Glutamatergic neuron (in vitro differentiated cells): ENCODE measurements at regions not wholly inside any gene's neighbourhood (a gene's known extent, or its start where the extent isn't known, plus 50 kb on each side); places are given as distances from the start of the nearest gene placed in this dataset.

Source experiments
- DNase-seq: peaks from one replicate; pipeline ENCODE4 v3.0.0; 2022
- H3K27ac Mint-ChIP-seq: one replicate; pipeline ENCODE4 v1.8.0; 2020; ENCODE audit warnings: mild to moderate bottlenecking, mixed read lengths, inconsistent platforms; ENCODE audit not compliant: unreplicated experiment
- H3K27me3 Mint-ChIP-seq: one replicate; pipeline ENCODE4 v1.8.0; 2020; ENCODE audit warnings: mild to moderate bottlenecking, moderate library complexity, mixed read lengths, inconsistent platforms; ENCODE audit not compliant: unreplicated experiment
- H3K36me3 Mint-ChIP-seq: one replicate; pipeline ENCODE4 v1.8.0; 2020; ENCODE audit warnings: mild to moderate bottlenecking, mixed read lengths, inconsistent platforms; ENCODE audit not compliant: unreplicated experiment
- H3K4me1 Mint-ChIP-seq: one replicate; pipeline ENCODE4 v1.8.0; 2020; ENCODE audit warnings: mild to moderate bottlenecking, low read depth, mixed read lengths, inconsistent platforms; ENCODE audit not compliant: unreplicated experiment
- H3K4me3 Mint-ChIP-seq: one replicate; pipeline ENCODE4 v1.8.0; 2020; ENCODE audit warnings: mild to moderate bottlenecking, mixed read lengths, inconsistent platforms; ENCODE audit not compliant: unreplicated experiment
- H3K9me3 Mint-ChIP-seq: one replicate; pipeline ENCODE4 v1.8.0; 2020; ENCODE audit warnings: mild to moderate bottlenecking, moderate library complexity, mixed read lengths, inconsistent platforms; ENCODE audit not compliant: unreplicated experiment
- TF ChIP-seq, protein P1 (sequence below): fragments of 200-600 bp; sonication (generic); IDR thresholded peaks from one replicate; pipeline ENCODE4 v1.5.0; 2021; ENCODE audit not compliant: partially characterized antibody, unreplicated experiment

DNA sequence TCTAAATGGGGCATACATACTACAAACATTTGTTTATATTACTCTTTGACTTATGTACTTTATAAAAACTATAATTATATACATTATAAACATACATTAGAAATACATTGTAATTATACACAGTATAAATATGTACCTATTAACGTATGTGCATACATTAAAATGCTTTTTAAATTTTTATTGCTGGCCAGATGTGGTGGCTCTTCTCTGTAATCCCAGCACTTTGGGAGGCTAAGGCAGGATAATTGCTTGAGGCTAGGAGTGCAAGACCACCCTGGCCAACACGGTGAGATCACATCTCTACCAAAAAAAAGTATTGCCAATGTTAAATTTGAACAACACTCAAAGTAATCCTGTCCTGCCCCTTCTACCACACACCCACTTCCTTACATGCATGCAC, 1037.0 kb downstream of the GRM8 start:
- TF ChIP-seq, protein P1, sequence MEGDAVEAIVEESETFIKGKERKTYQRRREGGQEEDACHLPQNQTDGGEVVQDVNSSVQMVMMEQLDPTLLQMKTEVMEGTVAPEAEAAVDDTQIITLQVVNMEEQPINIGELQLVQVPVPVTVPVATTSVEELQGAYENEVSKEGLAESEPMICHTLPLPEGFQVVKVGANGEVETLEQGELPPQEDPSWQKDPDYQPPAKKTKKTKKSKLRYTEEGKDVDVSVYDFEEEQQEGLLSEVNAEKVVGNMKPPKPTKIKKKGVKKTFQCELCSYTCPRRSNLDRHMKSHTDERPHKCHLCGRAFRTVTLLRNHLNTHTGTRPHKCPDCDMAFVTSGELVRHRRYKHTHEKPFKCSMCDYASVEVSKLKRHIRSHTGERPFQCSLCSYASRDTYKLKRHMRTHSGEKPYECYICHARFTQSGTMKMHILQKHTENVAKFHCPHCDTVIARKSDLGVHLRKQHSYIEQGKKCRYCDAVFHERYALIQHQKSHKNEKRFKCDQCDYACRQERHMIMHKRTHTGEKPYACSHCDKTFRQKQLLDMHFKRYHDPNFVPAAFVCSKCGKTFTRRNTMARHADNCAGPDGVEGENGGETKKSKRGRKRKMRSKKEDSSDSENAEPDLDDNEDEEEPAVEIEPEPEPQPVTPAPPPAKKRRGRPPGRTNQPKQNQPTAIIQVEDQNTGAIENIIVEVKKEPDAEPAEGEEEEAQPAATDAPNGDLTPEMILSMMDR: no peak
- Mint-ChIP-seq H3K36me3 (peaks cover 13% of the 10 kb centered on the region), H3K9me3 (no peaks in the 10 kb centered on the region), H3K27me3 (no peaks in the 10 kb centered on the region), H3K4me1 (no peaks in the 10 kb centered on the region), H3K27ac (no peak overlapping the region), H3K4me3 (no peak overlapping the region)
- no peak for DNase-seq

DNA sequence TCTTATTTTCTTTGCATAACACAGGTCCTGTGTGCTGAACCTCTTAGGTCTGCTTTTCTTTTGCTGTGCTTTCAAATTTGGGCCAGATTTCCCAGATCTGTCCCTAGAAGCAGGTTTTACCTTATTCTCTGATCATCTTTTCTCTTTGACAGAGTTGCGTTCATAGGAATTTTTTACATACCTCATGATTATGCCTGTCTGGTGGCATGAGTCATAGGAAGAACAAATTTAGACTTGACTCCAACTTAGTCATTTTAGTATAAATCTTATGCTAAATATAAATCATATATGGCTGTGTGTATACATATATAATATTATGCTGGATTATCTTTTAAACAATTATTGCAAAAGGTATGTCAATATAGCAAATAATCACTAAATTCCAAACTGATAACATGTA, 1038.9 kb downstream of the GRM8 start:
- Mint-ChIP-seq H3K4me1 (no peaks in the 10 kb centered on the region), H3K9me3 (no peaks in the 10 kb centered on the region), H3K4me3 (no peak overlapping the region), H3K36me3 (no peaks in the 10 kb centered on the region), H3K27ac (no peak overlapping the region), H3K27me3 (no peaks in the 10 kb centered on the region)
- TF ChIP-seq, protein P1: no peak
- DNase-seq: no peak

- DNase-seq: no peak
- Mint-ChIP-seq H3K36me3 (no peaks in the 10 kb centered on the region), H3K9me3 (no peaks in the 10 kb centered on the region), H3K4me1 (no peaks in the 10 kb centered on the region), H3K27ac (no peak overlapping the region), H3K4me3 (no peak overlapping the region), H3K27me3 (no peaks in the 10 kb centered on the region)
- TF ChIP-seq, protein P1: no peak
Measured at GRCh38 chr7:126211875-126212274, 1040.9 kb downstream of the GRM8 start.

GRCh38 chr7:126210707-126211106, 1042.0 kb downstream of the GRM8 start:
- Mint-ChIP-seq H3K9me3 (no peaks in the 10 kb centered on the region), H3K4me1 (no peaks in the 10 kb centered on the region), H3K4me3 (no peak overlapping the region), H3K36me3 (no peaks in the 10 kb centered on the region), H3K27ac (no peak overlapping the region), H3K27me3 (no peaks in the 10 kb centered on the region)
- no peak for DNase-seq
- TF ChIP-seq, protein P1: no peak

DNA sequence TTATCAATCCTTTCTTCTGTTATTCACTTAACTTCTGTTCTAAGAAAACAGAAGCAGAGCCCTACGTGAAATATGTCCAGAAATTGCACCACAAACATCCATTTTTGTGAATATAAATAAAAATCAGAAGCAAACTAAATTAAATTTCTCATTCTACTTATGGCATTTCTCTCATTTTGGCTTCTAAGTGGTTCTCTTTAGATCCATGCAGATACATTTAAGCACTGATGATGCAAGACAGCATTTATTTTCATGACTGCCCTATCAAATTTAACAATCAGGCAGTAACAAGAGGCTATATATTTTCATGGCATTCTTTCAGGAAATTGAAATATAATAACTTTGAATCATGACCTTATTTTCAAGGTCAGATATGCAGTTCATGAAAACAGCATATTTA, 1049.6 kb downstream of the GRM8 start:
- no peaks in the 10 kb centered on the region for H3K27me3 Mint-ChIP-seq
- no peaks in the 10 kb centered on the region for H3K36me3 Mint-ChIP-seq
- no peaks in the 10 kb centered on the region for H3K9me3 Mint-ChIP-seq
- no peaks in the 10 kb centered on the region for H3K4me1 Mint-ChIP-seq
- H3K4me3 Mint-ChIP-seq: no peak overlapping the region
- DNase-seq: no peak
- no peak overlapping the region for H3K27ac Mint-ChIP-seq
- TF ChIP-seq, protein P1: no peak
